Thyroid gland (tissue), 4 donors: ENCODE measurements at regions not wholly inside any gene's neighbourhood (a gene's known extent, or its start where the extent isn't known, plus 50 kb on each side); places are given as distances from the start of the nearest gene placed in this dataset.

ENCODE experiments used
- CTCF ChIP-seq, 6 experiments: fragments of 200-600 bp in 3 of 6; fragments of 450-650 bp in 3 of 6; sonication (generic) in 3 of 6; IDR thresholded peaks; one replicate each; pipeline ENCODE4 v1.5.1; 2016 to 2019; ENCODE audit warnings: antibody characterized with exemption in 6 of 6, mild to moderate bottlenecking in 2 of 6, inconsistent platforms in 1 of 6, moderate library complexity in 1 of 6
- POLR2A ChIP-seq, 2 donors: fragments of 450-650 bp; IDR thresholded peaks; one replicate each; pipeline ENCODE4 v1.6.1; 2017; ENCODE audit warnings: antibody characterized with exemption in 2 of 2, mild to moderate bottlenecking in 2 of 2, moderate library complexity in 1 of 2

DNA sequence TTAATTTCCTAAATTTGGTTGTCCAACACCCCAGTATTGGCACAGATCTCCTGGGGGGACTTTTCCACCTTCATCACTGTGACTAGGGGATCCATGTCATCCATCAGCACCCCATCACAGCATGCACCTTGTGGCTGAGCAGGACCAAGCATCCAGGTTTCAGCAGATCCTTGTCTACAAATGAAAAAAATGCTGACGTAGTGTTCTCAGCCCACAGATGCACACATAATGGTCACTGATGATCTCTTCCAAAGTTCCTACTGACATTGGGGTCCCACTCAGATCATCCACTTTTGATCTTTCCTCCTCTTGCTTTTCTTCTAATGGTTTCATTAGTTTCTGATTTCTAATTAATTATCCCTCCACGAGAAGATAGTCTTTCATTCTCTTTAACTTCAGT is 373.1 kb downstream of the TBX15 start:
- TF ChIP-seq CTCF (IDR thresholded peaks at IDR 0.05) (no peak), POLR2A (IDR thresholded peaks at IDR 0.05) (no peak)
